ENCODE measurements at regions not wholly inside any gene's neighbourhood (a gene's known extent, or its start where the extent isn't known, plus 50 kb on each side); places are given as distances from the start of the nearest gene placed in this dataset.

DNA sequence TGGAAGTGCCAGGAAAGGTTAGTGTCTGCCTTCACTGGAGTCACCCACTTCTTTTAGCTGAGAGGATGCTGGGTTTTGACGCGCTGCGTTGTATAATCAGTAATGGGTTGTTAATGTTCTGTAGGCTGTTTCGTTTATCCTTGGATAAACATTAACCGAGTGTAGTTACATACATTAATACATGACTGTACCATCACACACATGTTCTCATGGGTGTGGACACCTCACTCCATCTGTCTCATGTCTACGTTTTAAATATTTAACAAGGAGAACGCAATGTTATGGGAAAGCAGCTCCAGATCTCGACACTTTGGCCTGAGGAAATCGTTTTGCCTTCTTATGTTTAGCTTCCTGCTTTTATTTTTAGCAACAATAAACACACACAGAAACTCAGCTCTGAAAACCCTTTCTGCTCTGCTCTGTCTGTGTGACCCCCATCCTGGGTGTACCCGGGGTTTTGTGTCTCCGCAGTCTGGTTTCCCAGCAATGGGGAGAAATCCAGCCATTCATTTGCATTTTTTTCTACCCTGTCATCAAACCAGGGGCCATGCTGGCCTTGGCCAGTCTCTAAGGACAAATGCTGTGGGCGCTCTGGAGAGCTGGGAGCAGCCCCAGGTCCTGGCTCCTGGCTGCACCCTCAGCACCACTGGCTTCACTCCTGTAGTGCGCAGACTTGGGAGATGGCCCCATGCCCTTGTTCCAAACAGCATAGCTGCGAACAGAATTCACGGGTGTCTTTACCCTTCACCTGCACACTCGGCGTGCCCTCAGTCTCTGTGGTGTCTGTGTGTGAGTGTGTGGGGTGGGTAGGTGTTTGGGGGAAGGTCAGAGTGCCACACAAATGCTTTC, 110.8 kb downstream of the ERMARD start:
- FAIRE-seq (no peak), DNase-seq (ENCODE audit: low read depth in 1 of 2, low spot score in 2 of 2) (peak in 1 of 2 experiments; percentile 22)
- Histone ChIP-seq H3K14ac (ENCODE audit: insufficient read length) (no peak overlapping the region), H2BK15ac (ENCODE audit: low read length) (no peak overlapping the region), H2BK120ac (replicated peaks; ENCODE audit: low read depth, low read length) (no peak overlapping the region), H3K18ac (ENCODE audit: extremely low read depth, low read length) (no peak overlapping the region), H3K27ac (ENCODE audit: low read depth, low read length) (no peak overlapping the region), H4K5ac (ENCODE audit: insufficient read length, low read depth, low read length) (no peak overlapping the region), H4K20me1 (replicated peaks in 1 of 2; ENCODE audit: control insufficient read depth in 1 of 2, insufficient read depth in 2 of 2, low read length in 2 of 2) (peaks cover 0 to 2% of the 10 kb centered on the region in 2 experiments), H3K36me3 (ENCODE audit: control insufficient read depth in 2 of 4, insufficient read depth in 4 of 4, low read length in 3 of 4) (no peaks in the 10 kb centered on the region; a peak in 1 of 8 replicates), H3K9me3 (ENCODE audit: insufficient read depth in 2 of 2, low read depth in 1 of 2, low read length in 1 of 2) (peaks cover 12 to 15% of the 10 kb centered on the region in 2 experiments; a peak in 3 of 4 replicates), H2BK12ac (ENCODE audit: low read depth, low read length) (no peak overlapping the region), H3K79me1 (ENCODE audit: low read depth, low read length) (0 out of 2 replicates have a peak, but pooled peaks cover 3% of the 10 kb centered on the region), H3K79me2 (ENCODE audit: control insufficient read depth in 1 of 2, insufficient read depth in 2 of 2, low read length in 2 of 2) (no peaks in the 10 kb centered on the region), H3K4me1 (replicated peaks in 1 of 4; ENCODE audit: control insufficient read depth in 3 of 4, insufficient read depth in 4 of 4, low read length in 3 of 4) (no peaks in the 10 kb centered on the region; a peak in 1 of 7 replicates), H3K23me2 (ENCODE audit: low read depth, low read length) (peaks cover 7% of the 10 kb centered on the region), H3K4me2 (ENCODE audit: insufficient read depth in 1 of 2, low read depth in 2 of 2, low read length in 2 of 2) (no peak overlapping the region), H4K8ac (ENCODE audit: extremely low read depth, insufficient read depth, low read length) (0 out of 2 replicates have a peak overlapping the region, but pooled peaks have one; percentile 14), H2BK5ac (ENCODE audit: low read depth, low read length) (no peak overlapping the region; the same call in 1 of the 2 replicates), H3K4ac (replicated peaks; ENCODE audit: insufficient read length, low read depth, low read length) (no peak overlapping the region), H3K4me3 (ENCODE audit: extremely low read depth in 1 of 4, insufficient read depth in 2 of 4, low read depth in 3 of 4, low read length in 4 of 4) (no peak overlapping the region), H3K27me3 (replicated peaks in 1 of 4; ENCODE audit: control insufficient read depth in 3 of 4, extremely low read depth in 1 of 4, insufficient read depth in 3 of 4, low read length in 3 of 4) (no peaks in the 10 kb centered on the region; a peak in 1 of 7 replicates), H4K91ac (replicated peaks; ENCODE audit: insufficient read length, low read length) (no peak overlapping the region), H2AK5ac (ENCODE audit: low read depth, low read length) (no peak overlapping the region), H2AFZ (ENCODE audit: low read length) (no peak overlapping the region), H3K9ac (replicated peaks in 1 of 4; ENCODE audit: extremely low read depth in 1 of 4, low read depth in 3 of 4, low read length in 3 of 4) (no peak overlapping the region), H3K23ac (ENCODE audit: insufficient read length) (no peak overlapping the region), H3K56ac (replicated peaks; ENCODE audit: insufficient read length, low read depth, low read length) (no peak overlapping the region), H2BK20ac (ENCODE audit: low read length) (no peak overlapping the region)
- POLR2A ChIA-PET (ENCODE audit: partially characterized antibody): no interaction called here
- 94% methylated on average over 17 of the region's 17 CpGs; no CpG with 5 or more reads in 1 of the 2 experiments for WGBS, 2 experiments (ENCODE audit: extremely low coverage in 1 of 2, insufficient coverage in 1 of 2, insufficient read length in 1 of 2, insufficient replicate concordance in 2 of 2, low coverage in 1 of 2, low lambda C conversion rate in 2 of 2, missing lambda C conversion rate in 1 of 2)
- no peak for TF ChIP-seq EZH2 (IDR thresholded peaks at IDR 0.05; ENCODE audit: low read depth, low read length, severe bottlenecking)
- CTCF ChIA-PET (ENCODE audit: partially characterized antibody): interaction anchor here (0.7 kb wide), 1 partner anchor 19 kb away, joined by 3 read pairs; no protein-coding TSS in a partner anchor

Data from H1 (cell line).